Loucy (cell line): ENCODE measurements at regions not wholly inside any gene's neighbourhood (a gene's known extent, or its start where the extent isn't known, plus 50 kb on each side); places are given as distances from the start of the nearest gene placed in this dataset.

Experiments used
- H2AFZ ChIP-seq: fragments of 200-600 bp; sonication (generic); 2 replicates; pipeline ENCODE4 v1.6.0; 2016; ENCODE audit warnings: antibody characterized with exemption, mild to moderate bottlenecking, low read length, moderate library complexity
- H3F3A ChIP-seq: fragments of 200-600 bp; 2 replicates; pipeline ENCODE4 v1.6.0; 2016; ENCODE audit warnings: antibody characterized with exemption, low read depth, mild to moderate bottlenecking
- H3K27me3 ChIP-seq: fragments of 200-600 bp; sonication (generic); 2 replicates; pipeline ENCODE4 v1.6.1; 2014; ENCODE audit warnings: low read length, mild to moderate bottlenecking; ENCODE audit not compliant: insufficient read depth, poor library complexity, severe bottlenecking
- H3K36me3 ChIP-seq: fragments of 200-600 bp; sonication (generic); 2 replicates; pipeline ENCODE4 v1.6.1; 2016; ENCODE audit warnings: low read length; ENCODE audit not compliant: insufficient read depth
- H3K4me1 ChIP-seq: fragments of 200-600 bp; sonication (generic); 2 replicates; pipeline ENCODE4 v1.5.1; 2014; ENCODE audit warnings: low read length, mild to moderate bottlenecking; ENCODE audit not compliant: insufficient read depth, poor library complexity, severe bottlenecking
- H3K4me2 ChIP-seq: fragments of 200-600 bp; sonication (generic); 2 replicates; pipeline ENCODE4 v1.6.0; 2014; ENCODE audit warnings: antibody characterized with exemption, low read length, low read depth, mild to moderate bottlenecking; ENCODE audit not compliant: poor library complexity, severe bottlenecking
- H3K4me3 ChIP-seq: fragments of 200-600 bp; sonication (generic); 2 replicates; pipeline ENCODE4 v1.5.1; 2014; ENCODE audit warnings: low read length, mild to moderate bottlenecking, mixed read lengths; ENCODE audit not compliant: poor library complexity, severe bottlenecking
- H3K79me2 ChIP-seq: fragments of 200-600 bp; sonication (generic); 2 replicates; pipeline ENCODE4 v1.6.1; 2014; ENCODE audit warnings: low read length; ENCODE audit not compliant: insufficient read depth
- H3K9ac ChIP-seq: fragments of 200-600 bp; sonication (generic); 2 replicates; pipeline ENCODE4 v1.6.0; 2014; ENCODE audit warnings: mild to moderate bottlenecking, low read depth, low read length, moderate library complexity; ENCODE audit not compliant: poor library complexity, severe bottlenecking
- H3K9me2 ChIP-seq: fragments of 200-600 bp; sonication (generic); replicated peaks from 2 replicates; pipeline ENCODE4 v1.6.1; 2016; ENCODE audit warnings: low read depth, low read length, mixed read lengths
- H3K9me3 ChIP-seq: fragments of 200-600 bp; sonication (generic); 2 replicates; pipeline ENCODE4 v1.6.1; 2014; ENCODE audit warnings: mild to moderate bottlenecking, antibody characterized with exemption, low read length, low read depth; ENCODE audit not compliant: insufficient read depth
- H4K20me1 ChIP-seq: fragments of 200-600 bp; sonication (generic); 2 replicates; pipeline ENCODE4 v1.6.0; 2014; ENCODE audit warnings: antibody characterized with exemption, low read length, mild to moderate bottlenecking; ENCODE audit not compliant: insufficient read depth, poor library complexity, severe bottlenecking
- CTCF ChIP-seq: fragments of 200-600 bp; sonication (generic); conservative IDR thresholded peaks from 2 replicates; pipeline ENCODE4 v1.5.1; 2014; ENCODE audit warnings: mild to moderate bottlenecking, antibody characterized with exemption, low read length
- EZH2phosphoT487 ChIP-seq: fragments of 200-600 bp; IDR thresholded peaks from 2 replicates; pipeline ENCODE4 v1.6.1; 2018; ENCODE audit warnings: antibody characterized with exemption, mild to moderate bottlenecking, moderate library complexity, borderline replicate concordance

- Histone ChIP-seq H3K36me3 (no peaks in the 10 kb centered on the region), H3K79me2 (no peaks in the 10 kb centered on the region), H3K4me2 (no peak overlapping the region), H3K27me3 (no peaks in the 10 kb centered on the region), H3K4me3 (no peak overlapping the region), H3F3A (no peaks in the 10 kb centered on the region), H2AFZ (no peak overlapping the region), H3K9me3 (no peaks in the 10 kb centered on the region; the same call in 1 of the 2 replicates), H3K9me2 (no peaks in the 10 kb centered on the region), H4K20me1 (no peaks in the 10 kb centered on the region), H3K4me1 (no peaks in the 10 kb centered on the region), H3K9ac (no peak overlapping the region)
- TF ChIP-seq EZH2phosphoT487 (no peak), CTCF (no peak)
Observed at GRCh38 chr1:239511875-239512274, 125.5 kb downstream of the CHRM3 start.

- Histone ChIP-seq H2AFZ (no peak overlapping the region), H3K79me2 (no peaks in the 10 kb centered on the region), H4K20me1 (no peaks in the 10 kb centered on the region), H3K9me2 (no peaks in the 10 kb centered on the region), H3K4me2 (no peak overlapping the region), H3K27me3 (no peaks in the 10 kb centered on the region), H3K4me1 (no peaks in the 10 kb centered on the region), H3K9me3 (no peaks in the 10 kb centered on the region), H3K4me3 (no peak overlapping the region), H3K9ac (no peak overlapping the region), H3F3A (no peaks in the 10 kb centered on the region), H3K36me3 (no peaks in the 10 kb centered on the region)
- TF ChIP-seq EZH2phosphoT487 (no peak), CTCF (no peak)
Observed at GRCh38 chr1:239516579-239516978, 130.2 kb downstream of the CHRM3 start.

DNA sequence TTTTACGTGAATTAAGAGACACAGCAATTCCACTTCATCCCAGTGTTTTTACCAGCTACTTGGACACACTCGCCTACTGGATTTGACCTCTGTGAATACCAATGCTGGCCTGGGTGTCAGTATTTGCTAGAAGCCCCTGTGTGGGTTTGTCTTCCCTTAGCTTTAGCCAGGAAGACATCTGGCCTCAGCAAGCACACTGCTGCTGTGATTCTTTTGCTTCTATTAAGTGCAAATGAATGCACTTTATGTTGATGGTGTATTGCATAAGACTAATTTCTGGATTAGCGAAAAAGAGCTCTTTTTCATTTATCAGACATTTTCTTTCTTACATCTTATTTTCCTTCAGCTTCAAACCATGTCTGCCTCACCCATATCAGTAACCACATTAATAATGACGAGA lies 140.0 kb downstream of the CHRM3 start:
- Histone ChIP-seq H3F3A (no peaks in the 10 kb centered on the region), H2AFZ (no peak overlapping the region), H3K4me3 (no peak overlapping the region), H3K36me3 (no peaks in the 10 kb centered on the region), H3K27me3 (no peaks in the 10 kb centered on the region), H3K9ac (no peak overlapping the region), H3K9me2 (no peaks in the 10 kb centered on the region), H3K4me1 (no peaks in the 10 kb centered on the region), H3K9me3 (no peaks in the 10 kb centered on the region), H4K20me1 (no peaks in the 10 kb centered on the region), H3K79me2 (no peaks in the 10 kb centered on the region), H3K4me2 (no peak overlapping the region)
- no peak for TF ChIP-seq EZH2phosphoT487
- TF ChIP-seq CTCF: no peak
